22Rv1 (cell line): ENCODE measurements at regions not wholly inside any gene's neighbourhood (a gene's known extent, or its start where the extent isn't known, plus 50 kb on each side); places are given as distances from the start of the nearest gene placed in this dataset.

ENCODE experiments used
- H3K27ac ChIP-seq: fragments of 450-650 bp; 2 replicates; pipeline ENCODE4 v1.5.1; 2017
- CTCF ChIP-seq: fragments of 450-650 bp; IDR thresholded peaks from 2 replicates; pipeline ENCODE4 v1.5.1; 2017; ENCODE audit warnings: mild to moderate bottlenecking
- ZFX ChIP-seq: fragments of 450-650 bp; IDR thresholded peaks from 2 replicates; pipeline ENCODE4 v1.6.1; 2017; ENCODE audit warnings: antibody characterized with exemption, borderline replicate concordance

DNA sequence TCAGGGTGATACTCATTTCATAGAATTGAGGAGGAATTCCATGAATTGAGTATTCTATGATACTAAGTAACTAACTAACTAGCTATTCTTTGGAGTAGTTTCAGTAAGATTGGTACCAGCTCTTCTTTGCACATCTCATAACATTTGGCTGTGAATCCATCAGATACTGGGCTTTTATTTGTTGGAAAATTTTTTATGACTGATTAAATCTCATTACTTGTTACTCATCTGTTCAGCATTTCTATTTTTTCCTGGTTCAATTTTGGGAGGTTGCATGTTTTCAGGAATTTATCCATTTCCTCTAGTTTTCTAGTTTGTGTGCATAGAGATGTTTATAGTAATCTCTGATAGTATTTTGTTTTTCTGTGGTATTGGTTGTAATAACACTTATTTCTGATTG lies 70.8 kb upstream of the FREM3 start:
- TF ChIP-seq CTCF: no peak
- no peak for TF ChIP-seq ZFX
- no peak overlapping the region for H3K27ac ChIP-seq

GRCh38 chr4:143768007-143768591 lies 67.6 kb upstream of the FREM3 start:
- peak overlapping the region; percentile 72 for H3K27ac ChIP-seq
- TF ChIP-seq CTCF (no peak), ZFX (no peak)

DNA sequence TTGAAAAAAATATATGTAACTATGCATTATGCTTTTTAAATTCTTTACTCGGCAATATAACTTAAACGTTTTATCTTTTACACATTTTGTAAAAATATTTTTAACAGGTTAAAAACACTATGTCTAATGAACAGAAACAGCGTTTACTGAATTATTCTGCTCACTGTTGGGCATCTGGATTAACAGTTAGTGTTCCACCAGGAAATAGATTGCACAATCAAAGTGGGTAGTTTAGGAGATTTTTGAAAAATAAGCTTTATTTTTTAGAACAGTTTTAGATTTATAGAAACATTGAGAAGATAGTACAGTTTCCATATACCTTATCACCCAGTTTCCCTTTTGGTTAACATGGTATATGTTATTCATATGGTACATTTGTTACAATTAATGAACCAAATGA lies 63.1 kb upstream of the FREM3 start:
- TF ChIP-seq CTCF (no peak), ZFX (no peak)
- H3K27ac ChIP-seq: no peak overlapping the region

- H3K27ac ChIP-seq: no peak overlapping the region
- TF ChIP-seq CTCF (no peak), ZFX (no peak)
Observed at GRCh38 chr4:143762511-143762910, 62.0 kb upstream of the FREM3 start.
